HG03045 (cell line): ENCODE measurements at regions not wholly inside any gene's neighbourhood (a gene's known extent, or its start where the extent isn't known, plus 50 kb on each side); places are given as distances from the start of the nearest gene placed in this dataset.

Experiments
- ATAC-seq: cut with Tn5 transposase; IDR thresholded peaks from one replicate; pipeline ENCODE4 v1.9.1; 2021; ENCODE audit warnings: mild to moderate bottlenecking, moderate library complexity; ENCODE audit not compliant: unreplicated experiment

DNA sequence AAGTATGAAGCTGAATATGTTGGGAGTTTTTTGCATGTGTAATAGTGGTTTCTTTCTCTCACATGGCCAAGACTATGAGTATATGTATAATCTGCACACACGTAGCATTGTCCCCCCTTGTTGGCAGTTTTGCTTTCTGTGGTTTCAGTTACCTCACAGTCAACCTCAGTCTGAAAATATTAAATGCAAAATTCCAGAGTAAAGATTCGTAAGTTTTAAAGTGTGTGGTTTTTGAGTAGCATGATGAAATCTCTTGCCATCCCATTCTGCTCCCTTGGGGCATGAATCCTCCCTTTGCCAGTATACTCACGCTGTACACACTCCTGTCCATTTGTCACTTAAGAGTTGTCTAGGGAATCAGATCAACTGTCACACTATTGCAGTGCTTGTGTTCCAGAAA, 742.0 kb upstream of the CCDC54 start:
- ATAC-seq: no peak

DNA sequence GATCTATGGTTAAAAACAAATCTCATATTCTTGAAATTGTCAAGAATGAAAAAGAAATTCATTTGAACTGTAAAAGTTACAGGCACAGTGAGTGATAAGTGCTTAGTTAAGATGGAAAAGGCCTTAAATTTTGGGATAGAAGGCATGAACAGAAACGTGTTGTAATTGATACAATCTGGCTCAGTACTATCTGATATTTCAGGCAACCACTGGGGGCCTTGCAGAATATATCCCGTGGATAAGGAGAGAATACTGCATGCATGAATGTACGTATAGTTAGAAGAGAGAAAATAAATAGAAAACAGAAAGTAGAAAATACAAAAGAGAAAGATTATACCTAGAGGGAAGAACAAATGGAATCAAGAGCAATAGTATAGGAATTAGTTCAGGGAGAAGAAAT, 741.4 kb upstream of the CCDC54 start:
- ATAC-seq: no peak

DNA sequence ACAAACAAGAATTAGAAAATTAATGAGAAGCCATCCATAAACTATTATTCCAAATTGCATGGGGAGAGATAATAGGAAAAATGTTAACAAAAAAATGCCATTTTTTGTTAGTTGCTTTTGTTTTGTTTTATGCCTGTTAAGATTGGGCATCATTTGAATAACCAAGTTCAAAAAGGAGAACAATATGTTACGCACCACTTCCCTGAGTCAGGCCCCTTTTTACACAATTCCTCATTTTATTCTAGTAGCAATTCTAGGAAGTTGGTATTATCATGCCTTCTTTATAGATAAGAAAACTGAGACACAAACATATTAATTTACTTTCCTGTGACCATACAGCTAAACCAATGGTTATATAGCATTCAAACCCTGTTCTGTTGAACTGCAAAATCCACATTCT, 736.9 kb upstream of the CCDC54 start:
- no peak for ATAC-seq

DNA sequence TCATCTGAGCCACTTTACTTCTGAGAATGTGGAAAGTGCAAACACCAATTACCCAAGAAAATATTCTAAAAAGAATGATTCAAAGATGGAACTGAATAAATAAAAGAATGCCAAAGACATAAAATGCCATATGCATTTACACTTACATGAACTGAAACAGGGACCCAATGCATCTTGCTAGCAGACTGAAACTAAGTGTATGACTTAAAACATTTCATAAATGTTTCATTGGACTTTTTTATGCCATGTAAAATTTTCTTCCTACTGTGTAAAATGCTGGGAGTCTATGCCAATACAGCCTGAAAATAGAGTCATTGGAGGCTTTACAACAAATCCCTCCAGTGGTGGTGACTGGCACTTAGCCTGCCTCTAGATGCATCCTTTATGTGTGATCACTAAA, 735.1 kb upstream of the CCDC54 start:
- ATAC-seq: no peak

DNA sequence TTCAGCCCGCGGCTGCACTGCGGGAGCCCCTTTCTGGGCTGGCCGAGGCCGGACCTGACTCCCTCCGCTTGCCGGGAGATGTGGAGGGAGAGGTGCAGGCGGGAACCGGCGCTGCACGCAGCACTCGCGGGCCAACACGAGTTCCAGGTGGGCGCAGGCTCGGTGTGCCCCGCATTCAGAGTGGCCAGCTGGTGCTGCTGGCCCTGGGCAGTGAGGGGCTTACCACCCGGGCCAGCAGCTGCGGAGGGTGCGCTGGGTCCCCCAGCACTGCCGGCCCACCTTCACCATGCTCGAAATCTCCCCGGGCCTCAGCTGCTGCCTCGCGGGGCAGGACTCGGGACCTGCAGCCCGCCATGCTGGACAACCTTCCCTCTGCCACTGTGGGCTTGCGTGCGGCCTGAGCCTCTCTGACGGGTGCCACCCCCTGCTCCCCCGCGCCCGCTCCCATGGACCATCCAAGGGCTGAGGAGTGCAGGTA, 733.5 kb upstream of the CCDC54 start:
- no peak for ATAC-seq

DNA sequence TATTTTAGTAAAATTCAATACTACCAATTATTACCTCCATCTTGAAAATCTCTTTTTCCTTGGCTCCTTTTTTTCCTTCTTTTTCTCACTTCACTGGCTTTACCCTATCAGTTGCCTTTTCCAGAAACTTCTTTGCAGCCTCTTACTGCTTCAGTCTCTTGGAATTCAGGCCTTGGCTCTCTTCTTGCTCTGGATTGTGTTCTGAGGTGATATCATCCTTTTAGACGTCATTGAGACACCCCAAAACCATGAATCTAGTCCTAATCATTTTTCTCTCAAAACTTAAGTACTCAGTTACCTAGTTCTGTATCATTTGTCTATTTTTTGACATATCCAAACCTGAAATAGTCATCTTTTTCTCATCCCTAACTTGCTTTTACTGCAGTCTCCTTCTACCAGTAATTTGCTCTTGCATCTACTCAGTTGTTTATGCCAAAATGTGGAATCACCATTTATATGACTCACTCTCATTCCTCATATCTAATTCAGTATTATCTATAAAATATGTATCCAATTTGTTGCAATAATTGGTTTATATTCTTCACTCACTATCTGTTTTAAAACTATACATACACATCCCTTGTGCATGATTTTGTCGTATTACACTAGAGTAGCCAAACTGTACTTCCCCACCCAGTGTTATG, 703.2 kb upstream of the CCDC54 start:
- ATAC-seq: no peak

DNA sequence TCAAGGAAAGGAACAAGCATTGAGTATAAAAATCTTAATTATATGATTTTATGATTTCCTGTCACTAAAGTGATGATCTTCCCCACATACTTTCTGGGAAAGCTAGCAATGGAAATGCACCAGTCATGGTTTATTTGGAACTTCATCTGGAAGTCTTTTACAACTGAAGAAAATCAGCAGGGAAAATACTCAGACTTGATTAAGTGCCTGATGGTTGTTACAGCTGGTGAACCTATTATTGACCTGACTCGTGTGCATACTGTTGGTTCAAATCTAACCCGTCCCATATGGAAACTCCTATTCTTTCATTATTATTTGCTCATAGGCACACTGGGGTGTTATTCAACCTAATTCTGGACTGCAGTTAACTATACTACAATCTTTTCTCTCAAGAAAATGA, 701.8 kb upstream of the CCDC54 start:
- no peak for ATAC-seq

DNA sequence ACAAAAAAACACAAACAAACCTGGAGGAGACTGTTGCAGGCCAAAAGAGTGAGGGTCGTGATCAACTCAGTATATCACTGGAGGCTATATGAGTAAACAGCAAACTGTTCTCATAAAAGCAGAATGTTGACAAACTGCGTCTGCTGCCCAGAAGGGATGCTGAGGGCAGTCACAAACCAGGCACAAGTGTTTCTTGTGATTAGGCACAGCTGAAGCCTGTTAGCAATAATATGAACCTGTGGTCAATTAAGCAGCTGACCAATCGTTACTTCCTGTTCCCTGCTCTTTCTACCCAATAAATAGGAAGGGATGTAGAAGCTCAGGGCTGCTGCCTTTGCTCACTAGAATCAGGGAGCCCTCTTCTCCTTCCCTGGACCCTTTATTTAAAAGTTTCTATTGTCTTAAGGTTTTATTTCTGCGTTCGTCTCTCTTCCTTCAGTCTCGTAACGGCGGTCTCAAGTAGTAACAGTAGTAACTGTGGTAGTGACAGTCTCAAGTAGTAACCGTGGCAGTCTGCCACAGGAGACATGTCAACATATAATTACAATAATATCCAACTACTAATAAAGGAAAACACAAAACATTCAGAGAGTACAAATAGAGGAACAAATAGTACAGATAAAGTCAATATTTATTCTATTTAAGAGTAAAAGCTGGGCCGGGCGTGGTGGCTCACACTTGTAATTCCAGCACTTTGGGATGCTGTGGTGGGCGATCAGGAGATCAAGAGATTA, 698.4 kb upstream of the CCDC54 start:
- no peak for ATAC-seq

DNA sequence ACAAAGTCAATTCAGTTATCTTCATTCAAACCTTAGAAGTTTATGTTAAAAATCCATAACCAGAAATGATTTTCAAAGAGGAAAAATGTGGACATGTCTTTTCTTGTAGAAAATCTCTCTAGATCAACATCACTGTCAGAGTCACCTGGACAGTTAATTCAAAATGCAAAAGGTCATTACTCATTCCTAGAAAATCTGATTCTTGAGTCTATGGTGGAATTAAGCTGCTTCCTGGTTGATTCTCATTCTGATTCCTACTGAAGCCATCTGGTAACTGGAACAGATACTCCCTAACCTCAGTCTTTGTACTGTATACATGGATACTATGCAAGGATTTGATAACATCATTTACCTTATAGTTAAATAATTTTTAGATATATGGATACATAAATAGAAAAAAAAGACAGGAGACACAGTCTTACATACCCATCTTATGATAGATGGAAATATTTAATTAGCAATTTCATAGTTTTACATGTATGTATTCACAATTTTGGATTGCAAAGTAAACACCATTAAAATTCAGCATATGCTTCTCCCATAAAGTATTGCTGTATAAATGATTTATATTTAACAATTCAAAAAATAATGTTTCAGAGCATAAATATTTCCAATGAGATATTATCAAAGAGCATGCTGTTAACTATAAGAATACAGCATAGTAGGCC, 693.2 kb upstream of the CCDC54 start:
- ATAC-seq: no peak

DNA sequence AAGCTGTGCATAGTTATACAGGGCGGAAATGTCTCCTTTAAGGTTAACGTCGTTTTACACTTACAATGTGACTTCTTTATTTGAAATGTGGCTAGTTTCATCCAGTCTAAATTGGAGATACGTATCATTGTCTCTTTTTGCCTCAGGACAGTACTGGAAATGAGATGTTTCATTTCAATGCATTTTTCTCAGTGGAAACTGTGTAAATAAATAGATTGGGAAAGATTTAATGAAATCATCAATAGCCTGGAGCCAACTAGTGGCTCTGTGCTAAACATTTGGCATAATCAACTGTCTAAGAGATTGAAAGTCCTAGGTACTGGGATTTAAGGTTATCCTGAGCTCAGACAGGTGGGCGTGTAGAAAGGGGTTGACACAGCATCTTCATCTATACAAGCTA, 691.5 kb upstream of the CCDC54 start:
- no peak for ATAC-seq

DNA sequence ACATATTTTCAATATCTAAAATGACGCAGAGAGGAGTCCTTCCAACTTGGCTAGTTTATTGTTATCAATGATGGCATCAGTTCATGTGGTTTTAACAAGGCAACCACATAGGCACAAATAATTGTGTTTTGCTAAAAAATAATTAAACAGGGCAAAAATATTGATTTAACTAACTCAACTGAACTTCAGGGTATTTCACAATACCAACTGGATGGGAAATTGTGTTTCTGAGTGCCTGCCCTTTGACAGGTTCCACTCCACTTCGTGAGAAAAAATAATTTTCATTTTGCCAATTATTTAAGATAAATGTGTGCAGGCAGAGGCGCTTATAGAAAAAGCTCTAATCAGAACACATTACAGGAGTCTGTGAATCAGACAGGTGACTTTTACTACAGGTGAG, 689.3 kb upstream of the CCDC54 start:
- ATAC-seq: no peak

DNA sequence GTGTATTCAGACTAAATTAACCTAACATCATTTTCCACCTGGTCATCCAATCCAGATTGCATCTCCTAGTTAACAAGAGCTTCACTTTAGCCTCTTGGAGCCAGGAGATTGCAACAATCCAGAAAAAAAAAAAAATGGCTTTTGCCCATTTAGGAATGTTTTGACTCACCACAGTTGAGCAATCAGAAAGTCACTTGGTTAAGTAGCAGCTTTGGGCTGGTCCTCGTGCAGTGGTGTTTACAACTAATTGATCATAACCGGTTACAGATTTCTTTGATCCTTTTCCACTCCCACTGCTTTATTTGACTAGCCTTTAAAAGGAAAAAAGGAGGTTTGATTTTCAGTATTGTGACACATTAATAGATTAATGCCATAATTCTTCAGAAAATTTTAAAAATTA, 688.8 kb upstream of the CCDC54 start:
- ATAC-seq: no peak

DNA sequence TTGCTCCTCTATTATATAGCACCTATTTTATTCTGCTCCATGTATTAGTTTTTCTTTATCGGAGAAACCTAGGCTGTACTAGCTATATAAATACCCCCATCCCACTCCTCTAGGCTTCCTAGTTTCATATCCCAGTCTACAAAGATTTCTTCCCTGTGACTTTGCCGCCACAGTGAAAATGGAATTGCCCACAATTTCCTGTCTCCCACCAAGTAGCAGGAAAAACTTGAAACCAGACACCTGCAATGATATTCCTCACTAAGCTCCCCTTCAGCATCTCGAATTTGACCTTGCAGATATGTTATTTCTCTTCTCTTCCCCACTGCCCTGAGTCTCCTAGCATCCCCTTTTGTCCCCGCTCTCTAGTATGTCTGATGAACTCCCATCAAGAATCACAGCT, 685.8 kb upstream of the CCDC54 start:
- no peak for ATAC-seq

DNA sequence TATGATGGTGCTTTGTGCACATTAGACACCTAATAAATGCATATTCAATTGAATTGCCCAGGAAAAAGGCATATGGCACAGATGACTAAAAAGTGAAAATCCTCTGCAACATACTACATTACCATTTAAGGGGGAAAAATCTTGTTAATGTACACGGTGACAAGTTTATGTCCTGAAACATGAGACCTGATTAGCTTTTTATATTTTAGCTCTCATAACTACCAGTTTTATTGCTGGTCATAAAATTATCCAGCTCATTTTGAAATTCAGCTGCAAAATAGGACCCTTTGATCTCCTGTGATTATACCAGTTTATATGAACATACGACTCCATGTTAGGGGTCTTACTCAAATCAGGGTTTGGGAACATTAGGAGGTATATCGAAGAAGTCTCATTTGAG, 684.6 kb upstream of the CCDC54 start:
- ATAC-seq: no peak

DNA sequence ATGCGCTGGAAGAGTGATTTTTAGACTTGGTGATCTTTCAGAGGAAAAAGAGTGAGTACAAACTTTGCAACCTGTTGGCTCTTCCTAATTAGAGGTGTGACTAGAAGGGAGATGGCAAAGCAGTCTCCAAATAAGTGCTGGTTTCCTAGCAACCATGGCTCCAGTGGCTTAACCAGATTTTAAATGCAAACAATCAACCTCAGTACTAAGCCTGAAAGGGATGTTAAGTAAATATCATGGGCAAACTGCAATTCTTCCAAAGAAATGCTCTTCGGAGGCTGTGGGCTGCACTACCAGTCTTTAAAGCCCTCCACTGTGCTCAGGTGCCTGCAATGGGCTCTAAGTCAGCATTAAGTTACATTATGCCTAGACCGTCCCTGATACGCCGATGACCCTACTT, 678.1 kb upstream of the CCDC54 start:
- no peak for ATAC-seq

DNA sequence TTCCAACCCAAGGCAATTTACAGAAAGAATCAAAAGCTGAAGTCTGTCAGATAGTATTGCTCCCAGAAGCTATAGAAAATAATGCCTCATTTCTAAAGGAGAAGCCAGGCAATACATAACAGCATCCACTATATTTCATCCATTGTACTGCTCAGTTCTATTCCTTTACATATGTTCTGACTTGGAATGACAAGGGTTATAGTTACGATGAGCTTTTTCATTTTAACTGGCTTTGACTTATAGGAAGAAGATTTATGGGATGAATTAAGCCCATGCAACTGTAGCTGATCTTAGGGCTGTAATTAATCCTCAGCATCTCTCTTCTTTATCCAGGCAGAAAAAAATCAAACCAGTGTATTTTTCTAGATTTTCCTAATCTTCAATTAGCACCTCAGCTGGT, 676.3 kb upstream of the CCDC54 start:
- no peak for ATAC-seq

DNA sequence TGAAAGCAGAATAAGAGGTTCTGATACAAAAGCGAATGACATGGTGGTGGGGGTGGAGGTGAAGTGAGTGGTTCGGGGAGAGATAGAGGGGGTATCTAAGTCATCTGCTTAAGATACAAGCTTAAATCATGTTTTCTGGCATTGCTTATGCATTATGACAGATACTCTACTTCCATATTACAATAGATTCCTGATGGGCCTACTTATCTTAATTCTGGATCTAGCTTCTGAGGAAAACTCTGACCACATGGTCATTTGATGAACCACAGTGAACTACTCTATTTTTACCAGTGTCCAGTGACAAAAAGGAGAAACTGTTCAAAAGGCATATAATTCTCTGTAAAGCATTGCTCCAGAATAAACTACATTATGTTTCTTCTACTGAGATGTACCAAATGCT, 673.7 kb upstream of the CCDC54 start:
- ATAC-seq: no peak

DNA sequence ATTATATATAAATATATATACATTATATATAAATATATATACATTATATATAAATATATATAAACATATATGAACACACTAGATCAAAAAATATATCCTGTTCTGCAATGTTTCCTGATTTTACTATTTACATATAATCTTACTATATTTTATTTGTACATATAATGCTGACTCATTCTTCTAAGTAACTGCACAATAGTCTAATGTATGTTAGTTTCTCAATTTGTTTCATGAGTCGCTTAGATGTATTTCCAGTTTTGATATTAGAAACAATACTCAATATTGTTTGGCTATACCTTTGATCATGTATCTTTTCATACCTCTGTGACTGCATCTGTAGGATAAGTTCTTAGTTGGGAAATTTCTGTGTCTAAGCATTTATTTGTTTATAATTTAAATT, 669.9 kb upstream of the CCDC54 start:
- no peak for ATAC-seq

DNA sequence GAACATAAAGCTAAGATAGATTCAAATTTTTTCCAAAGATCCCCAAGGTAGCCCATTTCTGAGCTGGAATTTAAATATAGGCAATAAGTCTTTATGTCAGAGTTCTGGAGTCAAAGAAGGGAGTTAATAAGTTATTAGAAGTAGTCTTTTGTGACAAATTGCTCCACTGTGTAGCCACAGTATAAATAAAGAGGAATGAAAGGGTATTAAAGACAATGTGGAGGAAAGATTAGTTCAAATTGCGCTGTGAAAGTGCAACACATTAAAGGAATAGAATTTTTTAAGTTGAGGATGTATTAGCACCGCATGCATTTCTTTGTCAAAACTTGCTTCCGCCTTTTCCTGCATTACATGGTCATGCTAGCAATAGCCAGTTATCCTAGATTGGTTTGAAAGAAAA, 666.6 kb upstream of the CCDC54 start:
- no peak for ATAC-seq

DNA sequence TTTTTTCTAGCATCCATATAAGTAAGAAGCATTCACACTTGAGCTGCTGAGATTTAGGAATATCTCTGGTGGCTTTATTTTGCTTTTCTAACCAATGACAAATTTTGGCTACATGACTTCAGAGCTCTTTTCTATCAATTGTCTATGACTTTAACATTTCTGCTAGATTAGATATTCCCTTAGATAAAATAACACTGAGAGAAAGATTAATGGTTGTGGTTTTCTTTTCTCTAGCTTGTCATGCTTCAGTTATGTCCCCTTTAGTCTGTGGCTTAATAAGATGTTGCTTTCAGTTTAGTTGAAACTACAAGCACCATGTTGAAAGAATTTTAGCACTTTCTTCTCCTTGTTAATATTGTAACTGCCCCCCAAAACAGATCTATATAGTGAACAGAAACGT, 665.6 kb upstream of the CCDC54 start:
- no peak for ATAC-seq

DNA sequence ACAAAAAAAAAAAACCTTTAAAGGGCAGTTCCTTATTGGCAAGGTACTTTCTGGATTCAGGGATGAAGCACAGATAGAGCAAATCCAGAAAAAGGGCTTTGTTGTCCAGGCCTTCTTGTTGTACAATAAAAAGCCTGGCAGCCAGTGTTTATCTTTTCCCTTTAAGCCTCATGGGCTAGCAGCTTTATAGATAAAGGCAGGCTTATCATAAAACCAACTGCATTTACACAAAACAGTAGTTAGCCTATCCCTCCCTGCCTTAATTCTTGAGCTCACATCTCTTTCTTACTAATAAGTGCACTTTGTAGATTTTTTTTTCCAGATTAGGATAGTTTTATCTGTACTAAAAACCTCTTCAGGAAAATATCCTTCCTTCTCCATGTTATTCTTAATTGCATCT, 662.8 kb upstream of the CCDC54 start:
- ATAC-seq: no peak

DNA sequence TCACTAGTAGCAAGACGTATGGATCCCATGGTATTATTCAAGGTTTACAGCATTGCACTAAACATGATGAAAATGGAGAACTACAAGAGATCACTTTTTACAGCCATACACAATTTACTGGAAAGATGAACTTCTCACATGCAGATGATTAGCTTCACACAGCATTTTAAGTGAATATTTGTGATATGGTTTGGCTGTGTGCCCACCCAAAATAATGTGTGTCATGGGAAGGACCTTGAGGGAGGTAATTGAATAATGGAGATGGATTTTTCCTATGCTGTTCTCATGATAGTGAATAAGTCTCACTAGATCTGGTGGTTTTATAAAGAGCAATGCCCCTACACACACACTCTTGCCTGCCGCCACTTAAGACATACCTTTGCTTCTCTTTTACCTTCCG, 662.0 kb upstream of the CCDC54 start:
- ATAC-seq: no peak
